Stimulated activated CD4-positive, alpha-beta T cell treated with anti-CD3 and anti-CD28 coated beads, Interleukin-15, amount 100 ng/mL, for 24 hours (primary cell): ENCODE measurements at regions not wholly inside any gene's neighbourhood (a gene's known extent, or its start where the extent isn't known, plus 50 kb on each side); places are given as distances from the start of the nearest gene placed in this dataset.

Source experiments
- DNase-seq: peaks from one replicate; pipeline ENCODE4 v3.0.0-alpha.2; 2020

DNA sequence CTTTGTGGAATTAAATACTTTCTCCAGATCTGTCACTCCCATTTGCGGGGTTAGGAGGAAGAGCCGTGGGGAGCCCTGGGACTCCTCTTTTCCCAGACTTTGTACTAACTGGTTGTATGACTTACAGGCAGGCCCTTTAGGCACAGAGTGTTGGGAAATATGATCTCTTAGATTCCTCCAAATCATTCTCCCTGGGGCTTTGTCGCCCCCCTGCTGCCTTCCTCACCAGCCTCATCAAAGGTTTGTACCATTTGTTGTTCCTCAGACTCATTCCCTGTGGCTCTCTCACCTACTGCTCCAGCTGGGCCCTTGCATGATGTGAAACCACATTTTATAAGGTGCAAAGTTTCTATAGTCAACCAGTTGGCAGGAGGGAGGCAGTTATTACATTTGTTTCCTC, 56.4 kb downstream of the CRYGS start:
- DNase-seq = no peak

DNA sequence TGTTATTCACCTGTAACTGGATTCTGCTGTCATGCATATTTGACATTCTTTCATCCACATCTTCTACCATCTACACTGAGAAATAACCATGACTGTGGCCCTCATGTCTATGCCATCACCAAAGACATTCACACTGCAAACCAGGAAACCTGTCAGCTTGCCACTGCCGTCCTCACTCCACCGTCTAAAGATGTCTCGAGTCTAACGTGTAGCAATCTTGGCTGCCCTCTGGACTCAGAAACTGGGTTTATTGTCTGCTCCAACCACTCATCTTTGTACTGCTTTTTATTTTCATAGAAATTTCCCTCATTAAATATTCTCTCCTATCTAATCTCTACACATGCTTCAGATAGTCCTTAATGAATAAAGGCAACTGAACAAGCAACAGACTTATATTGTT, 57.1 kb downstream of the CRYGS start:
- DNase-seq = no peak

DNA sequence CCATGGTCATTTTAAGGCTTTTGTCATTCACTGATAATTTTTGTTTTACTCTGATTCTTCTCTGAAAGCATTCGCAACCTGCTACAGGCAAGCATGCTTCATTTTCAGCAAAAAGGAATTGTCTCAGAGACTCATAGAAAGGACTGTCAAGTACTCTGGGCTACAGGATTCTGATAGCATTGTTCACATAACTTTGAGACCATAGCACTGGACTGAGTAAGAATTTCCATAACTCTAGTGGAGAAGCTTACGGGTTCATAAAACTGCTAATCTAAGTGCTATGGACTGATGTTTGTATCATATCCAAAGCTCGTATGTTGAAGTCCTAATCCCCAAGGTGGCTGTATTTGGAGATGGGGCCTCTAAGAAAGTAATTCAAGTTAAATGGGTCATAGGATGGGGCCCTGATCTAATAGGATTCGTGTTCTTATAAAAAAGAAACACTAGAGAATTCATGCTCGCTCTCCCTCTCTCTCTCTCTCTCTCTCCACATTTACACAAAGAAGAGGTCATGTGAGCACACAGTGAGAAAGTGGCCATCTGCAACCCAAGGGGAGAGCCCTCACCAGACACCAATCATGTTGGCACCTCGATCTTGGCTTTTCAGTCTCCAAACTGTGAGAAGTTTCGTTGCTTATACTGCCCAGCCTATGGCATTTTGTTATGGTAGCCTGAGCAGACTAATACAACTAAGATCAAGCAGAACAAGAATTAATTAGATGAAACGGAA, 60.4 kb downstream of the CRYGS start:
- DNase-seq = no peak

DNA sequence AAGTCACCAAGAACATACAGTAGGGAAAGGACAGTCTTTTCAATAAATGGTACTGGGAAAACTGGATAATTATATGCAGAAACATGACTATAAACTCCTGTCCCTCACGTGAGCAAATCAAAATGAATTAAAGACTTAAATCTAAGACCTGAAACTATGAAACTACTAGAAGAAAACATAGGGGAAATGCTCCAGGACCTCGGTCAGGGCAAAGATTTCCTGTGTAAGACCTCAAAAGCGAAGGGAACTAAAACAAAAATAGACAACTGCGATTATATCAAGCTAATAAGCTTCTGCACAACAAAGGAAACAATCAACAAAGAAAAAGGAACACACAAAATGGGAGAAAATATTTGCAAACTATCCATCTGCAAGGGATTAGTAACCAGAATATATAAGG, 62.7 kb downstream of the CRYGS start:
- DNase-seq = no peak

DNA sequence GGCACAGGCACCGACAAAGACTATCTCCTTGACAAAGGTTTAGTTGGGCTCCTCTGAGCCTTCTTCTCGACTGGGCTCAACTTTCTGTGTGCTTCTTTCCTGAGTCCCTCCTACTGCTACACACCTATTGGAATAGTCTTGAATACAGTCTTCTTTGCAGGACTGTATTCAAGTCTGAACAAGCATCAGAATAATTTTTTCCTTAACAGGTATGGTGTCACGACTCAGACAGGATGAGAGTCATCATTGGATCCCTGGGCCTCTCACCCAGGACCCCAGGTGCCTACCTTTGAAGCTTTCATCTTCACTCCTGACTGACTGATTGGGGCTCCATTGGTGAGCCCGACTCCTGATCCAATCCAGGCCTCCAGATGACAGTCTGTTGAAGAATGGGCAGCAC, 66.3 kb downstream of the CRYGS start:
- DNase-seq = no peak

DNA sequence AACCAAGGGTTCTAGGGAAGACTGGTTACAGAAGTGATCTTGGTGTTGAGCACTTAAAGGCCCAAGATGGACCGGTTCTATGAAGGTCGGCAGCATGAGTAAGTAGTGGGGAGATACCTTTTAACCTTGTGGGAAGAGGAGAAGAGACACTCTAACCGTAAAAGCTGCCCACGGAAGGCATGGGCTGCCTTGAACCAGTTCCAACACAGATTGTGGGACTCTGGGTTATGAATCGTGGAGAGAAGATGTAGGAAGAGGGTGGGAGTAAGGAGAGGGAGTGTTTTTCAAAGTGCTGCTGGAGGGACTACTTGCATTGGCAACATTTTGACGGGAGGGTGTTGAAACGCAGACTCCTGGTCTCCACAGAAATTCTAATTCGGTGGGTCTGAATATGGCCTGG, 67.1 kb downstream of the CRYGS start:
- DNase-seq = no peak

- DNase-seq = no peak
Measured at GRCh38 chr3:186476541-186476940, 67.6 kb downstream of the CRYGS start.

- DNase-seq = no peak
Measured at GRCh38 chr3:186476044-186476468, 68.1 kb downstream of the CRYGS start.

DNA sequence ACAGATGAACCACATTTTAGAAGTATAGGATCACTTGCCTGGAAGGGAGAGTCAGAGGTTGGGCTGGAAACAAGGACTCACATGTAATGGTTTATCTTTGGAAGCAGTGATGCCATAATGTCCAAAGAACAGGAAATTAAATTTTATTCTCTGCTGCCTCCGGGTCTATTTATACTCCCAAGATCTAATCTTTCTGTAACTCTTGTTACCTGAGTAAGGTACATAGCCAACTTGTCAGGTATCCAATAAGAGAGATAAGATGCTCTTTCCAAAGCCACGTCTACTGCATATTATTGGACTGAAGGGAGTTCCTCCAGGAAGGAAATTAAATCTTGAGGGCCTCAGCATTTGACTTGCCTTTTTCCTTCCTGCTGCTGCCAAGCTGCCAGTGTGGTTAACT, 71.0 kb downstream of the CRYGS start:
- DNase-seq = no peak

DNA sequence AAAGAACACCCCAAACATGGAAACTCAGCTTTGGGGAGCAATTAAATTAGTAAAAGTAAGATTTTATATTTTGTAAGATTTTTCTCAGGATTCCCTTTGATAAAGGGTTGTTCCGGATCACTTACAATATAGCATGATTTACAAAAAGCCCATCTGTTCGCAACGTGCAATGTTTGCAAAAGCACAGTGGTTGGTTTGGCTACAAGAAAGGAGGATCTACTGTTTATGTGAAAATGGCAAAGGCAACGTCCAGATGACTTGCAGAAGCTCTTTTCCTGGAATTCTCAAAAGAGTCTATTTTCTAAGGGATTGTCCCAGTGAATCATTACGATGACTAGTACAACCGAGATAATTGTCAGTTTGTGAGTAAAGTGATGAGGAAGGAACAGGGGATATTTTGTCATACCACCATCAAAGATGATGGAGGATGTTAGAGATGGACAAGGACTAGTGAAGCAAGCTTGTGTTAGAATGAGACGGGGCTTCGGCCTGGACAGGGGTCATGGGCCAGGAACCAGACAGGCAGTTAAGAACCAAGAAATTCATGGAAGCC, 71.6 kb downstream of the CRYGS start:
- DNase-seq = no peak

- DNase-seq = no peak
Measured at GRCh38 chr3:186471771-186472170, 72.4 kb downstream of the CRYGS start.

- no peak for DNase-seq
Measured at GRCh38 chr3:186469525-186469924, 74.7 kb downstream of the CRYGS start.

- DNase-seq = no peak
Measured at GRCh38 chr3:186467969-186468368, 76.2 kb downstream of the CRYGS start.

GRCh38 chr3:186466391-186466974, 77.7 kb downstream of the CRYGS start:
- DNase-seq = no peak

DNA sequence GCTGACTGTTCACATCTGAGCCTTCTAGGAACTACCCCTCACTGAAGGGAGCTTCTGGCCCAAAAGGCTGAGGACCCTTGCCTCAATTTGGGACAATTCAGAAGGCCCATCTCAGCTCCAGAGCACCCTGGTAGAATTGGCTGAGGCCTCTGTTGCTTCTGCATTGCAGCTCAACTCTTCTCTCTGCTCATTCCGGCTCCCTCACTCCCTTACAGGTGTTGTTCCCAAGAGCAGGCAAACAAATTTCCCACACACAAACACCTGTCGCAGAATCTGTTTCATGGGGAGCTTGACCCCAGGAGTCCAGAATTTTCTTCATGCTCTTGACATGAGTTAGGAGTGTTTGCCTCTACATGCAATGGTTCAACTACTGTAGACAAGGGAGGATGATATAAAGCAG, 78.7 kb downstream of the CRYGS start:
- DNase-seq = no peak

DNA sequence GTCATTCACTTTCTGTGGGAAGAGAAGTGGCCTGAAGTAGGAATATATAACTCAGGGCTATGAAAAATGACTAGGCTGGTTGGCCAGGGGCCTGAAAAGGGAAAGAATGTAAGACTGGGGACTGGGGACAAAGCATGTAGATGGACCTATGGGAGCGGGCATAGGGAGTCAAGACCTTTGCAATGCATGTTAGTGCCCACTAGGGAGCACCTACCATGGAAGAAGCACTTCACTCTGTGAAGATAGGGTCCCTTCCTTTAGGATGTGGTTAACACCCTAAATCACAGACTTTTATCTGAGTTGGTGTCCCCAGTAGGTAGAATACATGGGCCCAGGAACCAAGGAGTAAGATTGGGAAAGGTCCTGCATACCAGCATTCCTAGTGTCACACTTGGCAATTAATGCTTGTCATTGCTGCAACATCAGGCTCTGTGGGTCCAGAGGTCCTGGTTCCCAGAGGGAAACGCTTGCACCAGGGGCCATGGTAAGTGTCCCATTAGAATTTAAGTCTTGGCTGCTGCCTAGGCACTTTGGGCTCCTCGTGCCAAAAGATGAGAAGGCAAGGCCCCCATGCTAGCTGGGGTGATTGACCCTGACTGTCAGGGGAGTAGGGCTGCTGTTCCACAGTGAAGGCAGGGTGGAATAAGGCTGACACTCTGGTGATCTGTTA, 79.6 kb downstream of the CRYGS start:
- no peak for DNase-seq

- no peak for DNase-seq
Measured at GRCh38 chr3:186461141-186461540, 83.0 kb downstream of the CRYGS start.

GRCh38 chr3:186459108-186459467, 85.1 kb downstream of the CRYGS start:
- no peak for DNase-seq

DNA sequence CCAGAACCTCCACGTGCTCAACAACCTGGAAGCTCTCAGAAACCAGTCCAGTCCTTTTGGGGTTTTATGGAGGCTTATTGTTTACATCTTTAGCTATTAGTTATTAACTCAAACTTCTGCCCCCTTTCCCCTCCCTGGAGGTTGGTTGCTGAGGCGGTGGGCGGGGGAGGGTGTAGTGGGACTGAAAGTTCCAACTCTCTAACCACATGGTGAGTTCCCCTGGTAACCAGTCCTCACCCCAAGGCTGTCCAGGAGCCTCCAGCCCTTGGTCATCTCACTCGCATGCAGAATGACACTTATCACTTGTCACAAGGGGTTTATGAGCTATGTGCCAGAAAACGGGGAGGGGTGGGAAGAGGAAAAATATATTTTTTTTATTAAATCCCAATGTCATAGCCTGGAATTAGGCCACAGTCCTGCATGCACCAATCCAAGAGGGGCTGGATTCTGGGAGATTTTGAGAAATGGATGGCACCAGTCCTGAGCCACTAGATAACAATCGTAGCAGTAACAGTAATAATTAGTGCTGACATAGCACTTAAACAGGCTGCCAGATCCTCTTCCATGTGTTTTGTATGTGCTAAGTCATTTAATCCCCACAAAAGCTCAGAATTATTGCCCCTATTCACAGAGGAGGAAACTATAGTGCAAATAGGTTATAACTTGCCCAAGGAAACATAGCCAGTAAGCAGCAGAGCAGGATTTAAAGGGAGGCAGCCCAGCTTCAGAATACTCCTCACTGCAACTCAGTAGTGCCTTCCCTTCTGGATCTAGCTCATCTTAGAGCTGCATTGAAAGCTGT, 85.7 kb downstream of the CRYGS start:
- no peak for DNase-seq

- no peak for DNase-seq
Measured at GRCh38 chr3:186457236-186457635, 86.9 kb downstream of the CRYGS start.

- DNase-seq = no peak
Measured at GRCh38 chr3:186456731-186457191, 87.4 kb downstream of the CRYGS start.

GRCh38 chr3:186454881-186455703, 89.1 kb downstream of the CRYGS start:
- no peak for DNase-seq
